GM12878 (cell line): ENCODE measurements at regions not wholly inside any gene's neighbourhood (a gene's known extent, or its start where the extent isn't known, plus 50 kb on each side); places are given as distances from the start of the nearest gene placed in this dataset.

ENCODE experiments used
- ATAC-seq: fragments of 200-7000 bp; cut with Tn5 transposase; 3 replicates; pipeline ENCODE4 v1.9.1; 2020; ENCODE audit warnings: mild to moderate bottlenecking, moderate library complexity
- BruUV-seq: library from RNA; stranded (reverse); fragments of 400-500 nt; replicated peaks from 2 replicates; lab custom pipeline; 2021; lab: Mats Ljungman, UMichigan
- CTCF ChIA-PET: fragments of 300-600 bp; sonication (Branson Sonifier 250); formaldehyde crosslinking; extraction: SDS; loops from one replicate; lab custom pipeline; 2021; ENCODE audit warnings: inconsistent platforms; lab: Yijun Ruan, JAX
- POLR2A ChIA-PET: fragments of 350-600 bp; formaldehyde crosslinking; extraction: SDS; loops from one replicate; lab custom pipeline; 2021; ENCODE audit warnings: inconsistent platforms; lab: Charles Lee
- RAD21 ChIA-PET: fragments of 300-600 bp; sonication (Branson Sonifier 250); formaldehyde crosslinking; loops from one replicate; lab custom pipeline; 2023; ENCODE audit warnings: antibody characterized with exemption; ENCODE audit not compliant: unreplicated experiment; lab: Charles Lee
- SMC1A ChIA-PET: fragments of 300-600 bp; sonication (Branson Sonifier 250); formaldehyde crosslinking; loops from one replicate; lab custom pipeline; 2023; ENCODE audit not compliant: unreplicated experiment, uncharacterized antibody; lab: Charles Lee
- DNase-seq: peaks from one replicate; pipeline ENCODE4 v3.0.0-alpha.2; 2011; ENCODE audit warnings: low read depth, low spot score
- FAIRE-seq: peaks from 3 replicates; lab custom pipeline; 2011; peaks lifted over from hg19 to GRCh38; lab: Jason Lieb, UNC
- H2AFZ ChIP-seq: 2 replicates; pipeline ENCODE4 v1.6.0; 2011; ENCODE audit warnings: low read depth, low read length, control low read depth; ENCODE audit not compliant: control insufficient read depth
- H3K27ac ChIP-seq: 2 replicates; pipeline ENCODE4 v1.5.1; 2011; ENCODE audit warnings: control low read depth; ENCODE audit not compliant: control insufficient read depth, insufficient read depth
- H3K27me3 ChIP-seq, 2 experiments: replicated peaks in 1 of 2; 2 replicates each; pipeline versions ENCODE4 v1.6.0 to v1.6.1; 2011; ENCODE audit warnings: low read length in 1 of 2; ENCODE audit not compliant: control insufficient read depth in 2 of 2, insufficient read depth in 2 of 2
- H3K36me3 ChIP-seq, 2 experiments: 2 replicates each; pipeline ENCODE4 v1.5.1; 2011; ENCODE audit warnings: low read length in 1 of 2; ENCODE audit not compliant: control insufficient read depth in 2 of 2, insufficient read depth in 2 of 2
- H3K4me1 ChIP-seq: 2 replicates; pipeline ENCODE4 v1.6.1; 2011; ENCODE audit warnings: mild to moderate bottlenecking, low read length, moderate library complexity, mixed read lengths; ENCODE audit not compliant: control insufficient read depth, insufficient read depth
- H3K4me2 ChIP-seq: 2 replicates; pipeline ENCODE4 v1.6.0; 2011; ENCODE audit warnings: control low read depth; ENCODE audit not compliant: control insufficient read depth, insufficient read depth
- H3K4me3 ChIP-seq: fragments of 200-600 bp; sonication (generic); 2 replicates; pipeline ENCODE4 v1.5.1; 2016
- H3K79me2 ChIP-seq: 2 replicates; pipeline ENCODE4 v1.6.0; 2011; ENCODE audit warnings: low read length; ENCODE audit not compliant: control insufficient read depth, insufficient read depth
- H3K9ac ChIP-seq: 2 replicates; pipeline ENCODE4 v1.8.0; 2011; ENCODE audit warnings: low read length, control low read depth, mixed read lengths; ENCODE audit not compliant: control insufficient read depth, insufficient read depth
- H3K9me3 ChIP-seq: replicated peaks from 3 replicates; pipeline ENCODE4 v1.5.1; 2011; ENCODE audit warnings: mild to moderate bottlenecking, low read length; ENCODE audit not compliant: control insufficient read depth, insufficient read depth
- H4K20me1 ChIP-seq: 2 replicates; pipeline ENCODE4 v1.6.0; 2011; ENCODE audit not compliant: control insufficient read depth, insufficient read depth
- ATF7 ChIP-seq: fragments of 450-650 bp; IDR thresholded peaks from 2 replicates; pipeline ENCODE4 v1.6.1; 2016; ENCODE audit warnings: low read depth, mild to moderate bottlenecking
- BACH1 ChIP-seq: fragments of 450-650 bp; IDR thresholded peaks from 2 replicates; pipeline ENCODE4 v1.6.1; 2017; ENCODE audit warnings: mild to moderate bottlenecking, borderline replicate concordance
- BMI1 ChIP-seq: fragments of 450-650 bp; IDR thresholded peaks from 2 replicates; pipeline ENCODE4 v1.6.1; 2016; ENCODE audit warnings: mild to moderate bottlenecking, moderate library complexity, borderline replicate concordance
- EGR1 ChIP-seq, 2 experiments: IDR thresholded peaks; 1 replicate in 1 of 2; 2 replicates in 1 of 2; pipeline ENCODE4 v1.6.1; 2011 to 2012; ENCODE audit warnings: low read depth in 2 of 2, low read length in 2 of 2, borderline replicate concordance in 1 of 2, mild to moderate bottlenecking in 1 of 2, moderate library complexity in 1 of 2
- EP300 ChIP-seq, 2 experiments: fragments of 150-350 bp in 1 of 2; IDR thresholded peaks; 2 replicates each; pipeline ENCODE4 v1.6.1; 2011 to 2012; ENCODE audit warnings: low read depth in 2 of 2, low read length in 2 of 2, borderline replicate concordance in 1 of 2, improper control_type of control experiment in 1 of 2, inconsistent platforms in 1 of 2; ENCODE audit not compliant: control insufficient read depth in 1 of 2
- HDAC6 ChIP-seq: fragments of 200-600 bp; sonication (generic); IDR thresholded peaks from one replicate; pipeline ENCODE4 v1.8.0; 2017; ENCODE audit warnings: antibody characterized with exemption; ENCODE audit not compliant: unreplicated experiment
- JUNB ChIP-seq: IDR thresholded peaks from 2 replicates; pipeline ENCODE4 v1.6.1; 2016; ENCODE audit warnings: antibody characterized with exemption, mild to moderate bottlenecking
- POLR2AphosphoS5 ChIP-seq: IDR thresholded peaks from 2 replicates; pipeline ENCODE4 v1.6.1; 2011; ENCODE audit warnings: mild to moderate bottlenecking, low read length, inconsistent platforms
- RAD21 ChIP-seq: IDR thresholded peaks from 2 replicates; pipeline ENCODE4 v1.6.1; 2011; ENCODE audit warnings: mild to moderate bottlenecking, low read depth, low read length, moderate library complexity; ENCODE audit not compliant: insufficient read depth
- SIX5 ChIP-seq: IDR thresholded peaks from 2 replicates; pipeline ENCODE4 v1.6.1; 2011; ENCODE audit warnings: mild to moderate bottlenecking, low read depth, low read length, moderate library complexity; ENCODE audit not compliant: severe bottlenecking
- SP1 ChIP-seq: IDR thresholded peaks from one replicate; pipeline ENCODE4 v1.6.1; 2011; ENCODE audit warnings: low read depth, low read length
- TCF12 ChIP-seq: IDR thresholded peaks from 2 replicates; pipeline ENCODE4 v1.6.1; 2011; ENCODE audit warnings: low read depth, mild to moderate bottlenecking, low read length
- WRNIP1 ChIP-seq: IDR thresholded peaks from 2 replicates; pipeline ENCODE4 v1.6.1; 2011; ENCODE audit warnings: low read depth, low read length, improper control_type of control experiment, borderline replicate concordance
- ZNF207 ChIP-seq: fragments of 450-650 bp; IDR thresholded peaks from 2 replicates; pipeline ENCODE4 v1.6.1; 2014; ENCODE audit warnings: antibody characterized with exemption, mild to moderate bottlenecking, borderline replicate concordance
- WGBS: methylation state at CpG from one replicate; pipeline ENCODE4 v1.1.6; 2016; ENCODE audit warnings: low lambda C conversion rate; ENCODE audit not compliant: insufficient replicate concordance, insufficient coverage; ENCODE audit errors: missing lambda C conversion rate; 5-methylcytosine and 5-hydroxymethylcytosine counted together
- in situ Hi-C: fragments of 300-500 bp; cut with MboI; formaldehyde crosslinking; loops from 9 replicates; pipeline ENCODE4 v1.14.3; 2018; ENCODE audit warnings: mixed read lengths
- intact Hi-C: fragments of 100-400 bp; cut with micrococcal nuclease; formaldehyde crosslinking; loops from one replicate; pipeline ENCODE4 v1.14.2; 2022; ENCODE audit not compliant: unreplicated experiment
- TF ChIP-seq, protein P1 (sequence below): IDR thresholded peaks from 2 replicates; pipeline ENCODE4 v1.6.1; 2011; ENCODE audit warnings: mild to moderate bottlenecking, low read depth, low read length, moderate library complexity; ENCODE audit not compliant: insufficient replicate concordance
- TF ChIP-seq, protein P2 (sequence below): IDR thresholded peaks from 2 replicates; pipeline ENCODE4 v1.6.1; 2011; ENCODE audit warnings: low read depth, low read length, improper control_type of control experiment, borderline replicate concordance
- TF ChIP-seq, protein P3 (sequence below): IDR thresholded peaks from 2 replicates; pipeline ENCODE4 v1.6.1; 2012; ENCODE audit warnings: low read depth, low read length, improper control_type of control experiment
- TF ChIP-seq, protein P4 (sequence below): fragments of 450-650 bp; IDR thresholded peaks from 2 replicates; pipeline ENCODE4 v1.6.1; 2017; ENCODE audit warnings: low read depth, mild to moderate bottlenecking, moderate library complexity

DNA sequence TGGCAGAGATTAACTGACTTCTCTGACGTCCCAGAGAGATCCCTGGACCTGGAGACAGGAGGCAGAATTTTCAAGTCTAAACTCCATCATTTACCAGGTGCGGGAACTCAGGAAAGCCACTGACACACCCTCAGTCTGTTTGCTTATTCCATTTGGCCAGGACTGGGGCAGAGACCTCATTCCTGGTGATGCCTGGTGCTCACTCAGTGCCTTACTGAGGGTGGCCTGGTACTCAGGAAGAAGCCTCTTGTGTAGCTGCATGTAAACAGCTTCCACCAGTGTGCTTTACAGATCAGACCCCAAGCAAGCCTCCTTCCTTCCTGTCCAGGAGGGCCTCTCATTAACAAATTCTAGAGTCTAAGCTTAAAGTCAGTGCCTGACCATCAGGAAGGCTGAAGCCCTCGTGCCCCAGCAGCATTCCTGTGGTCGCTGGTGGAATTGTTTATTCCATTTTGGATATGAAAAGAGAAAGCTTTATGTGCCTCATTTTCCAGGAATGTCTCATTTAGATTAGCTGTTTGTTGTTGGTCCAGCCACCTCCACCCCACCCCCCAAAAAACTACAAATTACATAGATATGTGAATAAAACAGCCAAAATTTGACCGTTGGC is 236.1 kb upstream of the CDH5 start:
- intact Hi-C loops (no loop called here), in situ Hi-C loops (no loop called here)
- Histone ChIP-seq H3K4me3 (no peak overlapping the region), H3K4me2 (no peak overlapping the region), H3K79me2 (no peaks in the 10 kb centered on the region), H3K27ac (no peak overlapping the region), H2AFZ (no peak overlapping the region), H3K36me3 (no peaks in the 10 kb centered on the region), H3K9me3 (no peaks in the 10 kb centered on the region), H4K20me1 (no peaks in the 10 kb centered on the region), H3K27me3 (peaks cover 0 to 4% of the 10 kb centered on the region in 2 experiments), H3K9ac (no peak overlapping the region)
- no peak for FAIRE-seq
- ChIA-PET POLR2A (no interaction called here), CTCF (no interaction called here)
- 13% methylated on average over 5 of the region's 5 CpGs for WGBS
- DNase-seq: no peak
- ATAC-seq: no peak
- no peak for TF ChIP-seq TCF12
- TF ChIP-seq RAD21: no peak
- no peak for TF ChIP-seq EP300 (IDR thresholded peaks at IDR 0.05; ENCODE audit: borderline replicate concordance in 1 of 2, control insufficient read depth in 1 of 2, low read depth in 2 of 2, low read length in 2 of 2)
- TF ChIP-seq WRNIP1: no peak
- TF ChIP-seq BACH1: no peak
- TF ChIP-seq HDAC6: no peak
- TF ChIP-seq, protein P1, sequence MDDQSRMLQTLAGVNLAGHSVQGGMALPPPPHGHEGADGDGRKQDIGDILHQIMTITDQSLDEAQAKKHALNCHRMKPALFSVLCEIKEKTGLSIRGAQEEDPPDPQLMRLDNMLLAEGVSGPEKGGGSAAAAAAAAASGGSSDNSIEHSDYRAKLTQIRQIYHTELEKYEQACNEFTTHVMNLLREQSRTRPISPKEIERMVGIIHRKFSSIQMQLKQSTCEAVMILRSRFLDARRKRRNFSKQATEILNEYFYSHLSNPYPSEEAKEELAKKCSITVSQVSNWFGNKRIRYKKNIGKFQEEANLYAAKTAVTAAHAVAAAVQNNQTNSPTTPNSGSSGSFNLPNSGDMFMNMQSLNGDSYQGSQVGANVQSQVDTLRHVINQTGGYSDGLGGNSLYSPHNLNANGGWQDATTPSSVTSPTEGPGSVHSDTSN: no peak
- TF ChIP-seq ZNF207: no peak
- no peak for TF ChIP-seq JUNB
- TF ChIP-seq, protein P2, sequence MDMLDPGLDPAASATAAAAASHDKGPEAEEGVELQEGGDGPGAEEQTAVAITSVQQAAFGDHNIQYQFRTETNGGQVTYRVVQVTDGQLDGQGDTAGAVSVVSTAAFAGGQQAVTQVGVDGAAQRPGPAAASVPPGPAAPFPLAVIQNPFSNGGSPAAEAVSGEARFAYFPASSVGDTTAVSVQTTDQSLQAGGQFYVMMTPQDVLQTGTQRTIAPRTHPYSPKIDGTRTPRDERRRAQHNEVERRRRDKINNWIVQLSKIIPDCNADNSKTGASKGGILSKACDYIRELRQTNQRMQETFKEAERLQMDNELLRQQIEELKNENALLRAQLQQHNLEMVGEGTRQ: no peak
- TF ChIP-seq, protein P3, sequence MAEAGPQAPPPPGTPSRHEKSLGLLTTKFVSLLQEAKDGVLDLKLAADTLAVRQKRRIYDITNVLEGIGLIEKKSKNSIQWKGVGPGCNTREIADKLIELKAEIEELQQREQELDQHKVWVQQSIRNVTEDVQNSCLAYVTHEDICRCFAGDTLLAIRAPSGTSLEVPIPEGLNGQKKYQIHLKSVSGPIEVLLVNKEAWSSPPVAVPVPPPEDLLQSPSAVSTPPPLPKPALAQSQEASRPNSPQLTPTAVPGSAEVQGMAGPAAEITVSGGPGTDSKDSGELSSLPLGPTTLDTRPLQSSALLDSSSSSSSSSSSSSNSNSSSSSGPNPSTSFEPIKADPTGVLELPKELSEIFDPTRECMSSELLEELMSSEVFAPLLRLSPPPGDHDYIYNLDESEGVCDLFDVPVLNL: no peak
- TF ChIP-seq POLR2AphosphoS5: no peak
- TF ChIP-seq, protein P4, sequence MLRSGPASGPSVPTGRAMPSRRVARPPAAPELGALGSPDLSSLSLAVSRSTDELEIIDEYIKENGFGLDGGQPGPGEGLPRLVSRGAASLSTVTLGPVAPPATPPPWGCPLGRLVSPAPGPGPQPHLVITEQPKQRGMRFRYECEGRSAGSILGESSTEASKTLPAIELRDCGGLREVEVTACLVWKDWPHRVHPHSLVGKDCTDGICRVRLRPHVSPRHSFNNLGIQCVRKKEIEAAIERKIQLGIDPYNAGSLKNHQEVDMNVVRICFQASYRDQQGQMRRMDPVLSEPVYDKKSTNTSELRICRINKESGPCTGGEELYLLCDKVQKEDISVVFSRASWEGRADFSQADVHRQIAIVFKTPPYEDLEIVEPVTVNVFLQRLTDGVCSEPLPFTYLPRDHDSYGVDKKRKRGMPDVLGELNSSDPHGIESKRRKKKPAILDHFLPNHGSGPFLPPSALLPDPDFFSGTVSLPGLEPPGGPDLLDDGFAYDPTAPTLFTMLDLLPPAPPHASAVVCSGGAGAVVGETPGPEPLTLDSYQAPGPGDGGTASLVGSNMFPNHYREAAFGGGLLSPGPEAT: no peak
- TF ChIP-seq BMI1: no peak
- TF ChIP-seq SP1: no peak
- no peak for TF ChIP-seq SIX5
- TF ChIP-seq ATF7: no peak
- TF ChIP-seq EGR1 (IDR thresholded peaks at IDR 0.05; ENCODE audit: borderline replicate concordance in 1 of 2, low read depth in 2 of 2, low read length in 2 of 2): no peak
- TF ChIP-seq, all 136 proteins: peak for 0
- no TSS peak for BruUV-seq
- no peaks in the 10 kb centered on the region for H3K4me1 ChIP-seq
- RAD21 ChIA-PET: no interaction called here
- SMC1A ChIA-PET: no interaction called here
